OCI-M1 (cell line): ENCODE measurements at regions not wholly inside any gene's neighbourhood (a gene's known extent, or its start where the extent isn't known, plus 50 kb on each side); places are given as distances from the start of the nearest gene placed in this dataset.

Experiments used
- DNase-seq: peaks from one replicate; lab custom pipeline; 2025; lab: John Stamatoyannopoulos, UW

- DNase-seq = no peak
Observed at GRCh38 chr10:74760086-74760979, 66.1 kb upstream of the KAT6B start.

DNA sequence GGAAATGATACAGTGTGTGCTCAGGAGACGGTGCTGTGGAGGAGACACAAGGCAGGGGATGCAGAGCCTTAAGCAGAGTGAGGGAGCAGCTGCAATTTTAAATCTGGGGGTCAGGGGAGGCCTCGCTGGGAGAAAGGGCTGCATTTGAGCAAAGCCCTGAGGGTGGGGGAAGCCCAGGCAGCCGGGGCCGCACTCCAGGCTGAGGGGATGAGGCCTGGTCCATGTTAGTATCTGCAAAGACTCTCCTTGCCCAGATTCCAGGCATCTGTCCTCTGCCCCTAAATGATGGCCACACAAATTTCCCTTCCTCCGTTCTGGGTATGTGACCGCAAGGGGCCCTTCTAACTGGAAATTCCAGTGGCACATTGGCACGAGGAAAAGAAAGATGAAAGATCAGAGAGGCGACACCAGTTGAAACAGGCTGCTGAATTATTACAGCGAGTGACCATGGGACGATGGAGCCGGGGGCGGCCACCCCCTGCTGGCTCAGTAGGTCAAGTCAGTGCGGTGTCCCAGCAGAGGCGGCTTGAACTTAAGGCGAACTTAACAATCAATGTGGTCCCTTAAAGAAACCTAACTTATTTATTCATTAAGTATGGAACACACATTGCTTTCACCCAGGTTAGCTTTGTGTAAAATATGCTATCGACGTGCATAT, 62.3 kb upstream of the KAT6B start:
- no peak for DNase-seq

- DNase-seq = no peak
Observed at GRCh38 chr10:74765465-74765975, 60.9 kb upstream of the KAT6B start.

DNA sequence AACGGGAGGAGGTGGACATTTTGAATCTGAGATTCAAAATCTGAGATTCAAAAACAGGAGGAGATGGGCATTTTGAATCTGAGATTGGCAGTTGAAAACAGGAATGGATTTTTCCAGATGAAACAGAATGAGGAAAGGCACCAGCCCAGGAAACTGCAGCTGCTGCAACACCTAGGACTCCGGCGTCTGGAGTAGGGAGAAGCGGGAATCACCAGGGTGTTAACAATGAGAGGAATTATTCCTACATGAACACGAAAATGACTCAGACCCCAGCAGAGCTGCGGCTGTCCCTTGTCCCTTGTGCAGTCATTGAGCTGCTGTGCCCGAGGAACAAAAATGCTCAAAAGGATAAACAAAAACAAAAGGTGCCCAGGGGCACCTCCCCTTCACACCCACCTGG, 59.9 kb upstream of the KAT6B start:
- DNase-seq = no peak

DNA sequence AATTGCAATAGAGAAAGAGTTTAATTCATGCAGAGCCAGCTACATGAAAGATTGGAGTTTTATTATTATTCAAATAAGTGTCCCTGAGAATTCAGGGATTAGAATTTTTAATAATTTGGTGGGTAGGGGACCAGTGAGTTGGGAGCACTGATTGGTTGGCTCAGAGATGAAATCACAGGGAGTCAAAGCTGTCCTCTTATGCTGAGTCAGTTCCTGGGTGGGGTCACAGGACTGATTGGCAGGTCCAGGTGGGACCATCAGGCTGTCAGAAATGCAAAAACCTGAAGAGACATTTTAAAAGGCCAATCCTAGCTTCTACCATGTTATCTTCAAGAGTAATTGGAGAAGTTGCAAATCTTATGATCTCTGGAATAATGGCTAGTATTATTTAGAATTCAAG, 56.0 kb upstream of the KAT6B start:
- DNase-seq = no peak

DNA sequence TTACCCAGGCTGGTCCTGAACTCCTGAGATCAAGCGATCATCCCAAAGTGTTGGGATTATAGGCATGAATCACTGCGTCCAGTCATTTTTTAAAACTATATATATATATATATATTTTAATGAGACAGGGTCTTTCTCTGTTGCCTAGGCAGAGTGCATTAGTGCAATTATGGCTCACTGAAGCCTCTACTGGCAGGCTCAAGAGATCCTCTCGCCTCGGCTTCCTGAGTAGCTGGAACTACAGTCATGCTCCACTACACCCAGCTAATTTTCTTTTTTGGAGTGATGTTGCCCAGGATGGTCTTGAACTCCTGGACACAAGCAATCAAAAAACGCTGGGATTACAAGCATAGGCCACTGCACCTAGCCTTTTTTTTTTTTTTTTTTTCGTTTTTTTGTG, 55.3 kb upstream of the KAT6B start:
- DNase-seq = no peak

DNA sequence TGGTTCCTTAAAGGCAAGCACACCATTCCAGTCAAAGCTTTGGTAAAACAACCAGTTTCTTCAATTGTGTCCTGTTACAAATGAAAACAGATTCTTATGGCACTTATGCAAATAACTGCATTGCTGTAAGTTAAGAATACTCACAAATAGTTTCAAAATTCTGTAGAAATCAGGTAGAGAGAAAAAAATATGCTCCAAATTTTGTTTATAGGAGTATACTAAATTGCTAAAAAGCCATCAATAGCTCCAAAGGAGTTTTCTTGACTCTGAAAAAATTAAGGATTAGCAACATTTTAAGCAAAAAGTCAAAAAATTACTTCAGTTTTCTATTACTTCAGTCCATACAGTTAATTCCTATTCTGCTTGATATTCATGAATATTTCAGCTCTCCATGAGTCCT, 51.3 kb upstream of the KAT6B start:
- peak; percentile 19 for DNase-seq
